K562 (cell line): ENCODE measurements at regions not wholly inside any gene's neighbourhood (a gene's known extent, or its start where the extent isn't known, plus 50 kb on each side); places are given as distances from the start of the nearest gene placed in this dataset.

Experiments used
- ATAC-seq: fragments of 200-7000 bp; cut with Tn5 transposase; 3 replicates; pipeline ENCODE4 v1.9.1; 2020; ENCODE audit warnings: moderate library complexity
- BruUV-seq: library from RNA; stranded (reverse); fragments of 400-500 nt; replicated peaks from 2 replicates; lab custom pipeline; 2021; lab: Mats Ljungman, UMichigan
- CTCF ChIA-PET: fragments of 300-600 bp; formaldehyde crosslinking; extraction: SDS; loops from one replicate; lab custom pipeline; 2021; ENCODE audit warnings: low intra/inter-chr PET ratio; lab: Yijun Ruan, JAX
- POLR2A ChIA-PET: fragments of 300-600, 350-650 bp; sonication (Branson Sonifier 250); formaldehyde crosslinking; extraction: SDS; loops from one replicate; lab custom pipeline; 2021; ENCODE audit warnings: antibody characterized with exemption, inconsistent platforms; lab: Yijun Ruan, JAX
- DNase-seq, 4 experiments: peaks; one replicate each; pipeline versions ENCODE4 v3.0.0 to v3.0.0-alpha.2; 2011 to 2018; ENCODE audit warnings: low spot score in 3 of 4, mixed read lengths in 3 of 4; ENCODE audit errors: extremely low read depth in 1 of 4
- FAIRE-seq: peaks from 2 replicates; lab custom pipeline; 2011; peaks lifted over from hg19 to GRCh38; lab: Jason Lieb, UNC
- H2AFZ ChIP-seq: 2 replicates; pipeline ENCODE4 v1.6.0; 2011; ENCODE audit warnings: low read depth, low read length, control low read depth, inconsistent platforms
- H3K27ac ChIP-seq: fragments of 200-600 bp; 3 replicates; pipeline ENCODE4 v1.8.0; 2011; ENCODE audit warnings: low read depth, mild to moderate bottlenecking, control low read depth, inconsistent platforms, low read length, moderate library complexity, mixed read lengths; ENCODE audit errors: extremely low read depth
- H3K27me3 ChIP-seq, 2 experiments: fragments of 300-600 bp in 1 of 2; 2 replicates in 1 of 2; 3 replicates in 1 of 2; pipeline versions ENCODE4 v1.6.0 to v1.8.0; 2011; ENCODE audit warnings: inconsistent platforms in 2 of 2, low read length in 2 of 2, mild to moderate bottlenecking in 1 of 2, mixed read lengths in 1 of 2, moderate library complexity in 1 of 2; ENCODE audit not compliant: control insufficient read depth in 2 of 2, insufficient read depth in 2 of 2
- H3K36me3 ChIP-seq: fragments of 300-600 bp; 3 replicates; pipeline ENCODE4 v1.8.0; 2011; ENCODE audit warnings: mild to moderate bottlenecking, low read length, inconsistent platforms; ENCODE audit not compliant: control insufficient read depth, insufficient read depth
- H3K4me1 ChIP-seq, 2 experiments: fragments of 200-600 bp in 1 of 2; replicated peaks in 1 of 2; 2 replicates in 1 of 2; 3 replicates in 1 of 2; pipeline versions ENCODE4 v1.5.1 to v1.8.0; 2011; ENCODE audit warnings: inconsistent platforms in 2 of 2, low read length in 2 of 2, mild to moderate bottlenecking in 1 of 2, mixed read lengths in 1 of 2, moderate library complexity in 1 of 2; ENCODE audit not compliant: control insufficient read depth in 2 of 2, insufficient read depth in 2 of 2
- H3K4me2 ChIP-seq: 2 replicates; pipeline ENCODE4 v1.6.1; 2011; ENCODE audit warnings: low read length, control low read depth, inconsistent platforms, mixed read lengths; ENCODE audit not compliant: insufficient read depth
- H3K4me3 ChIP-seq: fragments of 200-600 bp; sonication (generic), shearing (Covaris generic); 2 replicates; pipeline ENCODE4 v1.5.1; 2016; ENCODE audit warnings: control low read depth, inconsistent platforms
- H3K79me2 ChIP-seq: fragments of 200-600 bp; 3 replicates; pipeline ENCODE4 v1.8.0; 2011; ENCODE audit warnings: low read length, inconsistent platforms; ENCODE audit not compliant: control insufficient read depth, insufficient read depth
- H3K9ac ChIP-seq, 2 experiments: 2 replicates each; pipeline versions ENCODE4 v1.6.0 to v1.6.1; 2011; ENCODE audit warnings: low read depth in 2 of 2, low read length in 2 of 2, control low read depth in 1 of 2, inconsistent platforms in 1 of 2, mild to moderate bottlenecking in 1 of 2, mixed read lengths in 1 of 2; ENCODE audit not compliant: insufficient read depth in 1 of 2
- H3K9me1 ChIP-seq: one replicate; pipeline ENCODE4 v1.6.0; 2011; ENCODE audit warnings: inconsistent platforms, mild to moderate bottlenecking, low read length, moderate library complexity; ENCODE audit not compliant: control insufficient read depth, insufficient read depth
- H3K9me3 ChIP-seq: replicated peaks from 2 replicates; pipeline ENCODE4 v1.5.1; 2011; ENCODE audit warnings: low read depth, low read length, inconsistent platforms; ENCODE audit not compliant: control insufficient read depth, insufficient read depth
- H4K20me1 ChIP-seq: replicated peaks from 2 replicates; pipeline ENCODE4 v1.6.1; 2011; ENCODE audit warnings: low read length, inconsistent platforms, mixed read lengths; ENCODE audit not compliant: control insufficient read depth, insufficient read depth
- ELF2 ChIP-seq: fragments of 250-450 bp; sonication (Bioruptor Pico); IDR thresholded peaks from 2 replicates; pipeline ENCODE4 v1.5.0; 2021; ENCODE audit warnings: mild to moderate bottlenecking
- FOXP1 ChIP-seq: sonication (generic); formaldehyde crosslinking; IDR thresholded peaks from 2 replicates; pipeline ENCODE4 v1.8.0; 2022; ENCODE audit warnings: mild to moderate bottlenecking, missing genetic modification reagents
- HMGN3 ChIP-seq: IDR thresholded peaks from 2 replicates; pipeline ENCODE4 v1.6.1; 2011; ENCODE audit warnings: borderline replicate concordance, low read depth, mild to moderate bottlenecking, mixed read lengths, low read length; ENCODE audit not compliant: insufficient read length; ENCODE audit errors: extremely low read depth
- MAFK ChIP-seq: IDR thresholded peaks from 2 replicates; pipeline ENCODE4 v1.6.1; 2011; ENCODE audit warnings: low read length, improper control_type of control experiment
- MYC ChIP-seq, 2 experiments: fragments of 250-450 bp in 1 of 2; sonication (Bioruptor Pico) in 1 of 2; IDR thresholded peaks; 2 replicates each; pipeline versions ENCODE4 v1.5.1 to v1.6.1; 2012 to 2021; ENCODE audit warnings: low read depth in 2 of 2, borderline replicate concordance in 1 of 2, improper control_type of control experiment in 1 of 2, low read length in 1 of 2, mild to moderate bottlenecking in 1 of 2, moderate library complexity in 1 of 2
- PHF20 ChIP-seq: fragments of 450-650 bp; IDR thresholded peaks from 2 replicates; pipeline ENCODE4 v1.6.1; 2018; ENCODE audit not compliant: partially characterized antibody
- RBM14 ChIP-seq: fragments of 200-400 bp; formaldehyde crosslinking; IDR thresholded peaks from 2 replicates; pipeline ENCODE4 v1.6.1; 2018; ENCODE audit warnings: low read depth, mild to moderate bottlenecking, low read length, moderate library complexity, borderline replicate concordance; ENCODE audit not compliant: insufficient read depth
- RBM25 ChIP-seq: fragments of 200-400 bp; formaldehyde crosslinking; IDR thresholded peaks from 2 replicates; pipeline ENCODE4 v1.6.1; 2018; ENCODE audit warnings: low read length, low read depth, moderate library complexity; ENCODE audit not compliant: severe bottlenecking
- ZNF184 ChIP-seq: sonication (generic); formaldehyde crosslinking; IDR thresholded peaks from 2 replicates; pipeline ENCODE4 v1.5.0; 2020; ENCODE audit warnings: missing genetic modification reagents
- ZNF384 ChIP-seq: IDR thresholded peaks from 2 replicates; pipeline ENCODE4 v1.6.1; 2012; ENCODE audit warnings: low read depth, low read length, improper control_type of control experiment
- ZNF764 ChIP-seq: fragments of 250-450 bp; sonication (Bioruptor Pico); IDR thresholded peaks from 2 replicates; pipeline ENCODE4 v1.4.0; 2020; ENCODE audit warnings: low read depth, mild to moderate bottlenecking, moderate library complexity
- WGBS: fragments of 100-300 bp; shearing (Covaris generic); methylation state at CpG from one replicate; pipeline ENCODE4 v1.1.6; 2016; ENCODE audit warnings: low coverage, mixed read lengths; ENCODE audit not compliant: insufficient coverage; ENCODE audit errors: missing lambda C conversion rate; 5-methylcytosine and 5-hydroxymethylcytosine counted together
- in situ Hi-C: fragments of 300-500 bp; cut with MboI; formaldehyde crosslinking; loops from 4 replicates; pipeline ENCODE4 v1.15.0; 2018; ENCODE audit warnings: inconsistent platforms, mixed read lengths
- intact Hi-C: fragments of 100-400 bp; cut with micrococcal nuclease; formaldehyde crosslinking; loops from 2 replicates; pipeline ENCODE4 v1.14.2; 2022
- TF ChIP-seq, protein P1 (sequence below): fragments of 450-650 bp; IDR thresholded peaks from 2 replicates; pipeline ENCODE4 v1.6.1; 2016; ENCODE audit warnings: mild to moderate bottlenecking, moderate library complexity

DNA sequence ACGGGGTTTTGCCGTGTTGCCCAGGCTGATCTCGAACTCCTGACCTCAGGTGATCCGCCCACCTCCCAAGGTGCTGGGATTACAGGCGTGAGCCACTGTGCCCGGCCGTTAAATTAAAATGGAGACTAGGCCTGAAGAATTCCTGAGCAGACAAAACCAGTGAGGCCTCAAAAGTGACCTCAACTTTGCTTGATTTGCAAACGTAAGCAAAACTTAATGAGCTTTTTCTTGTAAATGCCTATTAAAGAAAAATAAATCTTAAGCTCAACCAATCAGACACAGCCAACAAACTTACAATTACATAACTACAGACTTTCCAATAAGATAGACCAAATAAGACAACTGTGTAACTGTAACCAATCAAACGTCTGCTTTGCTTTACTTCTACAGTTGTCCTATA lies 111.3 kb upstream of the SEMA6A start:
- Histone ChIP-seq H3K4me1 (no peaks in the 10 kb centered on the region), H3K9me3 (no peaks in the 10 kb centered on the region), H3K9ac (no peak overlapping the region), H3K79me2 (no peaks in the 10 kb centered on the region), H3K36me3 (no peaks in the 10 kb centered on the region), H3K4me3 (no peak overlapping the region), H2AFZ (no peak overlapping the region), H4K20me1 (no peaks in the 10 kb centered on the region), H3K27me3 (no peaks in the 10 kb centered on the region), H3K27ac (no peak overlapping the region), H3K9me1 (no peaks in the 10 kb centered on the region), H3K4me2 (no peak overlapping the region)
- DNase-seq, result no peak
- ChIA-PET CTCF (no interaction called here), POLR2A (no interaction called here)
- in situ Hi-C loops, result no loop called here
- BruUV-seq, result no TSS peak
- WGBS, result 0% methylated on average over 8 of the region's 9 CpGs
- no peak for FAIRE-seq
- intact Hi-C loops, result no loop called here
- no peak for ATAC-seq
- TF ChIP-seq ELF2 (CRISPR knock-in tag) (no peak), FOXP1 (CRISPR knock-in tag) (no peak), ZNF384 (no peak), MAFK (peak; percentile 59), HMGN3 (no peak), PHF20 (no peak), ZNF764 (no peak), RBM14 (no peak), ZNF184 (no peak), MYC (IDR thresholded peaks at IDR 0.05; ENCODE audit: low read depth, low read length) (no peak), MYC (CRISPR knock-in tag; IDR thresholded peaks at IDR 0.05; ENCODE audit: borderline replicate concordance, low read depth) (no peak), RBM25 (no peak)
- TF ChIP-seq, protein P1, sequence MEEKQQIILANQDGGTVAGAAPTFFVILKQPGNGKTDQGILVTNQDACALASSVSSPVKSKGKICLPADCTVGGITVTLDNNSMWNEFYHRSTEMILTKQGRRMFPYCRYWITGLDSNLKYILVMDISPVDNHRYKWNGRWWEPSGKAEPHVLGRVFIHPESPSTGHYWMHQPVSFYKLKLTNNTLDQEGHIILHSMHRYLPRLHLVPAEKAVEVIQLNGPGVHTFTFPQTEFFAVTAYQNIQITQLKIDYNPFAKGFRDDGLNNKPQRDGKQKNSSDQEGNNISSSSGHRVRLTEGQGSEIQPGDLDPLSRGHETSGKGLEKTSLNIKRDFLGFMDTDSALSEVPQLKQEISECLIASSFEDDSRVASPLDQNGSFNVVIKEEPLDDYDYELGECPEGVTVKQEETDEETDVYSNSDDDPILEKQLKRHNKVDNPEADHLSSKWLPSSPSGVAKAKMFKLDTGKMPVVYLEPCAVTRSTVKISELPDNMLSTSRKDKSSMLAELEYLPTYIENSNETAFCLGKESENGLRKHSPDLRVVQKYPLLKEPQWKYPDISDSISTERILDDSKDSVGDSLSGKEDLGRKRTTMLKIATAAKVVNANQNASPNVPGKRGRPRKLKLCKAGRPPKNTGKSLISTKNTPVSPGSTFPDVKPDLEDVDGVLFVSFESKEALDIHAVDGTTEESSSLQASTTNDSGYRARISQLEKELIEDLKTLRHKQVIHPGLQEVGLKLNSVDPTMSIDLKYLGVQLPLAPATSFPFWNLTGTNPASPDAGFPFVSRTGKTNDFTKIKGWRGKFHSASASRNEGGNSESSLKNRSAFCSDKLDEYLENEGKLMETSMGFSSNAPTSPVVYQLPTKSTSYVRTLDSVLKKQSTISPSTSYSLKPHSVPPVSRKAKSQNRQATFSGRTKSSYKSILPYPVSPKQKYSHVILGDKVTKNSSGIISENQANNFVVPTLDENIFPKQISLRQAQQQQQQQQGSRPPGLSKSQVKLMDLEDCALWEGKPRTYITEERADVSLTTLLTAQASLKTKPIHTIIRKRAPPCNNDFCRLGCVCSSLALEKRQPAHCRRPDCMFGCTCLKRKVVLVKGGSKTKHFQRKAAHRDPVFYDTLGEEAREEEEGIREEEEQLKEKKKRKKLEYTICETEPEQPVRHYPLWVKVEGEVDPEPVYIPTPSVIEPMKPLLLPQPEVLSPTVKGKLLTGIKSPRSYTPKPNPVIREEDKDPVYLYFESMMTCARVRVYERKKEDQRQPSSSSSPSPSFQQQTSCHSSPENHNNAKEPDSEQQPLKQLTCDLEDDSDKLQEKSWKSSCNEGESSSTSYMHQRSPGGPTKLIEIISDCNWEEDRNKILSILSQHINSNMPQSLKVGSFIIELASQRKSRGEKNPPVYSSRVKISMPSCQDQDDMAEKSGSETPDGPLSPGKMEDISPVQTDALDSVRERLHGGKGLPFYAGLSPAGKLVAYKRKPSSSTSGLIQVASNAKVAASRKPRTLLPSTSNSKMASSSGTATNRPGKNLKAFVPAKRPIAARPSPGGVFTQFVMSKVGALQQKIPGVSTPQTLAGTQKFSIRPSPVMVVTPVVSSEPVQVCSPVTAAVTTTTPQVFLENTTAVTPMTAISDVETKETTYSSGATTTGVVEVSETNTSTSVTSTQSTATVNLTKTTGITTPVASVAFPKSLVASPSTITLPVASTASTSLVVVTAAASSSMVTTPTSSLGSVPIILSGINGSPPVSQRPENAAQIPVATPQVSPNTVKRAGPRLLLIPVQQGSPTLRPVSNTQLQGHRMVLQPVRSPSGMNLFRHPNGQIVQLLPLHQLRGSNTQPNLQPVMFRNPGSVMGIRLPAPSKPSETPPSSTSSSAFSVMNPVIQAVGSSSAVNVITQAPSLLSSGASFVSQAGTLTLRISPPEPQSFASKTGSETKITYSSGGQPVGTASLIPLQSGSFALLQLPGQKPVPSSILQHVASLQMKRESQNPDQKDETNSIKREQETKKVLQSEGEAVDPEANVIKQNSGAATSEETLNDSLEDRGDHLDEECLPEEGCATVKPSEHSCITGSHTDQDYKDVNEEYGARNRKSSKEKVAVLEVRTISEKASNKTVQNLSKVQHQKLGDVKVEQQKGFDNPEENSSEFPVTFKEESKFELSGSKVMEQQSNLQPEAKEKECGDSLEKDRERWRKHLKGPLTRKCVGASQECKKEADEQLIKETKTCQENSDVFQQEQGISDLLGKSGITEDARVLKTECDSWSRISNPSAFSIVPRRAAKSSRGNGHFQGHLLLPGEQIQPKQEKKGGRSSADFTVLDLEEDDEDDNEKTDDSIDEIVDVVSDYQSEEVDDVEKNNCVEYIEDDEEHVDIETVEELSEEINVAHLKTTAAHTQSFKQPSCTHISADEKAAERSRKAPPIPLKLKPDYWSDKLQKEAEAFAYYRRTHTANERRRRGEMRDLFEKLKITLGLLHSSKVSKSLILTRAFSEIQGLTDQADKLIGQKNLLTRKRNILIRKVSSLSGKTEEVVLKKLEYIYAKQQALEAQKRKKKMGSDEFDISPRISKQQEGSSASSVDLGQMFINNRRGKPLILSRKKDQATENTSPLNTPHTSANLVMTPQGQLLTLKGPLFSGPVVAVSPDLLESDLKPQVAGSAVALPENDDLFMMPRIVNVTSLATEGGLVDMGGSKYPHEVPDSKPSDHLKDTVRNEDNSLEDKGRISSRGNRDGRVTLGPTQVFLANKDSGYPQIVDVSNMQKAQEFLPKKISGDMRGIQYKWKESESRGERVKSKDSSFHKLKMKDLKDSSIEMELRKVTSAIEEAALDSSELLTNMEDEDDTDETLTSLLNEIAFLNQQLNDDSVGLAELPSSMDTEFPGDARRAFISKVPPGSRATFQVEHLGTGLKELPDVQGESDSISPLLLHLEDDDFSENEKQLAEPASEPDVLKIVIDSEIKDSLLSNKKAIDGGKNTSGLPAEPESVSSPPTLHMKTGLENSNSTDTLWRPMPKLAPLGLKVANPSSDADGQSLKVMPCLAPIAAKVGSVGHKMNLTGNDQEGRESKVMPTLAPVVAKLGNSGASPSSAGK, result no peak
